ENCODE measurements at regions not wholly inside any gene's neighbourhood (a gene's known extent, or its start where the extent isn't known, plus 50 kb on each side); places are given as distances from the start of the nearest gene placed in this dataset.
A peak's percentile ranks its signal among the peaks of the same experiment; 100 is the strongest.

DNA sequence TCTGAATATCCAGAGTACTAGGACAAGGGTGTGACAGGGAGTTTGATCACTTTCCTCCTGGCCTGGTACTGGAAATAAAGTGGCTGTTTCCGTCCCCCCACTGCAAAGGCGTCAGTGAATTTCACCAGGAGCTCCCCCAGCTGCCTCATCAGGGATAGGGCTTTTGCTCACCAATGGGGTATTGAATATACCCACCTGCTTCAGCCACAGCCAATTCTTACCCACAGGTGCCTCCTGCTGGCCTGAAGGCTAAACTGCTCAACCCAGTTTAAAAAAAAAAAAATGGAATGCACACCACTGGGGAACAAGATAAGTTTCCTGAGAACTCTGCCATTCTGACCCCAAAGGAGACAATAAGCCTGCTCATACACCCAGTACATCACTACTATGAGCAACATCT, 65.3 kb upstream of the MS4A8 start:
- H2BK12ac ChIP-seq (ENCODE audit: low read length): no peak overlapping the region
- no peak for DNase-seq (ENCODE audit: low spot score)
- H3K36me3 ChIP-seq (replicated peaks in 1 of 2; ENCODE audit: control insufficient read depth in 2 of 2, insufficient read depth in 2 of 2, low read length in 2 of 2): no peaks in the 10 kb centered on the region
- H3K4me2 ChIP-seq (ENCODE audit: insufficient read depth, low read length, poor library complexity, severe bottlenecking): no peak overlapping the region
- no peak overlapping the region for H4K91ac ChIP-seq (ENCODE audit: low read depth, low read length, poor library complexity)
- WGBS, 2 donors (ENCODE audit: extremely low coverage in 2 of 2, insufficient read length in 2 of 2, insufficient replicate concordance in 1 of 2): no CpG with 5 or more reads among the region's 2 CpGs
- no peak overlapping the region for H2BK5ac ChIP-seq (ENCODE audit: low read length)
- H2AK5ac ChIP-seq (ENCODE audit: low read depth, low read length): no peak overlapping the region
- H3K4me1 ChIP-seq (ENCODE audit: control insufficient read depth in 2 of 2, insufficient read depth in 1 of 2, low read depth in 1 of 2, low read length in 2 of 2): no peaks in the 10 kb centered on the region
- H2BK15ac ChIP-seq (ENCODE audit: low read length): no peak overlapping the region
- H2BK120ac ChIP-seq (ENCODE audit: low read depth, low read length): no peak overlapping the region
- H3K79me1 ChIP-seq (ENCODE audit: low read depth, low read length): no peaks in the 10 kb centered on the region
- H3K9ac ChIP-seq (ENCODE audit: low read depth, low read length, poor library complexity): no peak overlapping the region
- H3K18ac ChIP-seq (ENCODE audit: low read length): no peak overlapping the region
- H3K27me3 ChIP-seq (ENCODE audit: control insufficient read depth in 3 of 3, insufficient read depth in 3 of 3, low read depth in 1 of 3, low read length in 3 of 3): no peaks in the 10 kb centered on the region
- H3K9me3 ChIP-seq (replicated peaks in 1 of 2; ENCODE audit: control insufficient read depth in 2 of 2, insufficient read depth in 1 of 2, low read depth in 1 of 2, low read length in 2 of 2): no peaks in the 10 kb centered on the region
- H3K14ac ChIP-seq (ENCODE audit: low read length): no peak overlapping the region
- H3K4ac ChIP-seq (ENCODE audit: low read length): no peak overlapping the region
- H2AFZ ChIP-seq (ENCODE audit: low read length): no peak overlapping the region
- no peak overlapping the region for H3K4me3 ChIP-seq (ENCODE audit: low read length in 2 of 2)
- H4K8ac ChIP-seq (ENCODE audit: low read depth, low read length): no peak overlapping the region
- H3K27ac ChIP-seq (replicated peaks; ENCODE audit: low read length): no peak overlapping the region
- H3K23ac ChIP-seq (ENCODE audit: low read depth, low read length, poor library complexity): no peak overlapping the region

DNA sequence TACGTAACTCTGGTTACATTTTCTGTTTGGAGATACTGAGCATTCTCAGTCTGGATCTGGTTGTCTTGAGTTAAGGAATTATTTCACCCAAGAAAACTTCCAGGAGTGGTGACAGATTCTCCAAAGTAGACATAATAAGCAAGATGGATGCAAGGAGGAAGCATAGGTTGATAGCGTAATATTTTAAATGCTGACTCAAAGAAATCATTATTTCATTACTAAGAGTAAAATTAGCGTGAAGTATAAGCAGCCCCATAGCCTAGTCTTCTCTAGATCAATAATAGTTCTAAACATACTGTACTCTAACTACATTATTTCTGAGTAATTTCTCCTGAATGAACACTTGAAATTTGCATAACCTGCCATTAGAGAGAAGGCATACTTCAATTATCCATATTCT, 57.5 kb upstream of the MS4A8 start:
- H3K4me1 ChIP-seq (ENCODE audit: control insufficient read depth in 2 of 2, insufficient read depth in 1 of 2, low read depth in 1 of 2, low read length in 2 of 2): no peaks in the 10 kb centered on the region
- no peaks in the 10 kb centered on the region for H3K79me1 ChIP-seq (ENCODE audit: low read depth, low read length)
- no peak overlapping the region for H3K27ac ChIP-seq (replicated peaks; ENCODE audit: low read length)
- H3K36me3 ChIP-seq (replicated peaks in 1 of 2; ENCODE audit: control insufficient read depth in 2 of 2, insufficient read depth in 2 of 2, low read length in 2 of 2): no peaks in the 10 kb centered on the region
- H2AFZ ChIP-seq (ENCODE audit: low read length): no peak overlapping the region
- no CpG with 5 or more reads among the region's 3 CpGs for WGBS, 2 donors (ENCODE audit: extremely low coverage in 2 of 2, insufficient read length in 2 of 2, insufficient replicate concordance in 1 of 2)
- H3K9ac ChIP-seq (ENCODE audit: low read depth, low read length, poor library complexity): no peak overlapping the region
- no peak overlapping the region for H3K4me2 ChIP-seq (ENCODE audit: insufficient read depth, low read length, poor library complexity, severe bottlenecking)
- H4K8ac ChIP-seq (ENCODE audit: low read depth, low read length): no peak overlapping the region
- H2BK120ac ChIP-seq (ENCODE audit: low read depth, low read length): no peak overlapping the region
- H2BK12ac ChIP-seq (ENCODE audit: low read length): no peak overlapping the region
- no peak overlapping the region for H3K18ac ChIP-seq (ENCODE audit: low read length)
- H2AK5ac ChIP-seq (ENCODE audit: low read depth, low read length): no peak overlapping the region
- H3K9me3 ChIP-seq (replicated peaks in 1 of 2; ENCODE audit: control insufficient read depth in 2 of 2, insufficient read depth in 1 of 2, low read depth in 1 of 2, low read length in 2 of 2): no peaks in the 10 kb centered on the region
- H3K23ac ChIP-seq (ENCODE audit: low read depth, low read length, poor library complexity): no peak overlapping the region
- no peak overlapping the region for H3K4ac ChIP-seq (ENCODE audit: low read length)
- no peak overlapping the region for H3K4me3 ChIP-seq (ENCODE audit: low read length in 2 of 2)
- no peak overlapping the region for H4K91ac ChIP-seq (ENCODE audit: low read depth, low read length, poor library complexity)
- no peak overlapping the region for H2BK15ac ChIP-seq (ENCODE audit: low read length)
- DNase-seq (ENCODE audit: low spot score): no peak
- no peak overlapping the region for H2BK5ac ChIP-seq (ENCODE audit: low read length)
- no peak overlapping the region for H3K14ac ChIP-seq (ENCODE audit: low read length)
- H3K27me3 ChIP-seq (ENCODE audit: control insufficient read depth in 3 of 3, insufficient read depth in 3 of 3, low read depth in 1 of 3, low read length in 3 of 3): no peaks in the 10 kb centered on the region

GRCh38 chr11:60647087-60647486, 52.3 kb upstream of the MS4A8 start:
- no peak overlapping the region for H3K4me3 ChIP-seq (ENCODE audit: low read length in 2 of 2)
- no peaks in the 10 kb centered on the region for H3K4me1 ChIP-seq (ENCODE audit: control insufficient read depth in 2 of 2, insufficient read depth in 1 of 2, low read depth in 1 of 2, low read length in 2 of 2)
- WGBS, 2 donors (ENCODE audit: extremely low coverage in 2 of 2, insufficient read length in 2 of 2, insufficient replicate concordance in 1 of 2): no CpG with 5 or more reads among the region's 28 CpGs

More at GRCh38 chr11:60647087-60647486, 52.3 kb upstream of the MS4A8 start:
- Histone ChIP-seq H2BK15ac (ENCODE audit: low read length) (no peak overlapping the region), H3K79me1 (ENCODE audit: low read depth, low read length) (no peaks in the 10 kb centered on the region), H2BK12ac (ENCODE audit: low read length) (no peak overlapping the region), H3K23ac (ENCODE audit: low read depth, low read length, poor library complexity) (no peak overlapping the region), H3K36me3 (replicated peaks in 1 of 2; ENCODE audit: control insufficient read depth in 2 of 2, insufficient read depth in 2 of 2, low read length in 2 of 2) (no peaks in the 10 kb centered on the region), H3K27me3 (ENCODE audit: control insufficient read depth in 3 of 3, insufficient read depth in 3 of 3, low read depth in 1 of 3, low read length in 3 of 3) (no peaks in the 10 kb centered on the region), H3K14ac (ENCODE audit: low read length) (peak overlapping the region; percentile 78), H3K9ac (ENCODE audit: low read depth, low read length, poor library complexity) (no peak overlapping the region), H4K91ac (ENCODE audit: low read depth, low read length, poor library complexity) (no peak overlapping the region), H2AK5ac (ENCODE audit: low read depth, low read length) (no peak overlapping the region), H3K9me3 (replicated peaks in 1 of 2; ENCODE audit: control insufficient read depth in 2 of 2, insufficient read depth in 1 of 2, low read depth in 1 of 2, low read length in 2 of 2) (no peaks in the 10 kb centered on the region), H3K4ac (ENCODE audit: low read length) (no peak overlapping the region), H2AFZ (ENCODE audit: low read length) (no peak overlapping the region), H3K27ac (replicated peaks; ENCODE audit: low read length) (no peak overlapping the region), H4K8ac (ENCODE audit: low read depth, low read length) (no peak overlapping the region), H3K4me2 (ENCODE audit: insufficient read depth, low read length, poor library complexity, severe bottlenecking) (no peak overlapping the region), H2BK5ac (ENCODE audit: low read length) (no peak overlapping the region), H2BK120ac (ENCODE audit: low read depth, low read length) (no peak overlapping the region), H3K18ac (ENCODE audit: low read length) (no peak overlapping the region)
- no peak for DNase-seq (ENCODE audit: low spot score)
